Keratinocyte (primary cell): ENCODE measurements at regions not wholly inside any gene's neighbourhood (a gene's known extent, or its start where the extent isn't known, plus 50 kb on each side); places are given as distances from the start of the nearest gene placed in this dataset.

Experiments
- DNase-seq: peaks from one replicate; pipeline ENCODE4 v3.0.0-alpha.2; 2011; ENCODE audit warnings: low read depth, missing footprints, low spot score
- FAIRE-seq: peaks from 2 replicates; lab custom pipeline; 2011; peaks lifted over from hg19 to GRCh38; lab: Jason Lieb, UNC
- H2AFZ ChIP-seq: 2 replicates; pipeline ENCODE4 v1.6.0; 2012; ENCODE audit warnings: low read length, control low read depth, inconsistent platforms; ENCODE audit not compliant: control insufficient read depth
- H3K27ac ChIP-seq: 2 replicates; pipeline ENCODE4 v1.5.1; 2011; ENCODE audit warnings: low read length; ENCODE audit not compliant: control insufficient read depth, insufficient read depth
- H3K27me3 ChIP-seq: 3 replicates; pipeline ENCODE4 v1.6.0; 2011; ENCODE audit warnings: low read length; ENCODE audit not compliant: control insufficient read depth, insufficient read depth; ENCODE audit errors: extremely low read depth
- H3K36me3 ChIP-seq, 2 experiments: 2 replicates in 1 of 2; 3 replicates in 1 of 2; pipeline ENCODE4 v1.5.1; 2011; ENCODE audit warnings: low read length in 2 of 2, mild to moderate bottlenecking in 1 of 2; ENCODE audit not compliant: control insufficient read depth in 2 of 2, insufficient read depth in 2 of 2; ENCODE audit errors: extremely low read depth in 1 of 2
- H3K4me1 ChIP-seq: 3 replicates; pipeline ENCODE4 v1.5.1; 2011; ENCODE audit warnings: low read length; ENCODE audit not compliant: control insufficient read depth, insufficient read depth; ENCODE audit errors: extremely low read depth
- H3K4me2 ChIP-seq: 3 replicates; pipeline ENCODE4 v1.6.0; 2011; ENCODE audit warnings: low read depth, low read length; ENCODE audit not compliant: control insufficient read depth, insufficient read depth; ENCODE audit errors: extremely low read depth
- H3K4me3 ChIP-seq, 3 experiments: fragments of 200-600 bp in 1 of 3; sonication (generic) in 1 of 3; 2 replicates in 2 of 3; 3 replicates in 1 of 3; pipeline ENCODE4 v1.5.1; 2011 to 2016; ENCODE audit warnings: low read length in 3 of 3, mild to moderate bottlenecking in 3 of 3, control low read depth in 2 of 3, inconsistent platforms in 1 of 3, low read depth in 1 of 3, mixed read lengths in 1 of 3, mixed run types in 1 of 3, moderate library complexity in 1 of 3; ENCODE audit not compliant: control insufficient read depth in 2 of 3, insufficient read depth in 2 of 3; ENCODE audit errors: extremely low read depth in 1 of 3
- H3K79me2 ChIP-seq: 2 replicates; pipeline ENCODE4 v1.6.0; 2012; ENCODE audit warnings: low read length; ENCODE audit not compliant: control insufficient read depth, insufficient read depth
- H3K9ac ChIP-seq: 3 replicates; pipeline ENCODE4 v1.6.0; 2011; ENCODE audit warnings: low read length; ENCODE audit not compliant: control insufficient read depth, insufficient read depth; ENCODE audit errors: extremely low read depth
- H3K9me1 ChIP-seq: 3 replicates; pipeline ENCODE4 v1.6.0; 2011; ENCODE audit warnings: low read length; ENCODE audit not compliant: control insufficient read depth, insufficient read depth; ENCODE audit errors: extremely low read depth
- H3K9me3 ChIP-seq: 2 replicates; pipeline ENCODE4 v1.5.1; 2012; ENCODE audit warnings: low read depth, low read length; ENCODE audit not compliant: control insufficient read depth
- H4K20me1 ChIP-seq: 3 replicates; pipeline ENCODE4 v1.6.0; 2011; ENCODE audit warnings: low read length; ENCODE audit not compliant: control insufficient read depth, insufficient read depth; ENCODE audit errors: extremely low read depth
- CTCF ChIP-seq, 3 experiments: IDR thresholded peaks in 1 of 3; conservative IDR thresholded peaks in 1 of 3; optimal IDR thresholded peaks in 1 of 3; 2 replicates in 2 of 3; 3 replicates in 1 of 3; pipeline versions ENCODE3 to v1.5.1; 2011; ENCODE audit warnings: low read length in 3 of 3, mild to moderate bottlenecking in 3 of 3, moderate library complexity in 2 of 3, control low read depth in 1 of 3, inconsistent platforms in 1 of 3; ENCODE audit not compliant: insufficient read depth in 2 of 3; ENCODE audit errors: extremely low read depth in 1 of 3
- EZH2 ChIP-seq: IDR thresholded peaks from one replicate; pipeline ENCODE4 v1.6.1; 2012; ENCODE audit warnings: inconsistent platforms, mild to moderate bottlenecking, low read length, moderate library complexity
- dilution Hi-C: fragments of 300-500 bp; cut with MboI; formaldehyde crosslinking; loops from one replicate; pipeline ENCODE4 v1.7.0; 2020; ENCODE audit warnings: low sequenced_read_pairs; ENCODE audit not compliant: extremely low pct_ligation_motif_present

DNA sequence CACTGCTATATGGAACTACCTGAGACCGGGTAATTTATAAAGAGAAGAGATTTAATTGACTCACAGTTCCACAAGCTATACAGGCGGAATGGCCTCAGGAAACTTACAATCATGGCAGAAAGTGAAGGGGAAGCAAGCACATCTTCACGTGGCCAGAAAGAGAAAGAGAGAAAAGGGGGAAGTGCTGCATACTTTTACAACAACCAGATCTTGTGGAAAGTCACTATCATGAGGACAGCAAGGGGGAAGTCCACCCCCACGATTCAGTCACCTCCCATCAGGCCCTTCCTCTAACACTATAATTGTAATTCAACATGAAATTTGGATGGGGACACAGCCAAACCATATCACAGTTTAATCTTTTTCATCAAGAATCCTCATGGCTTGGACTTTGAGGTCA, 339.2 kb upstream of the AJAP1 start:
- FAIRE-seq (no peak), DNase-seq (no peak)
- H3K4me3 ChIP-seq = no peak overlapping the region
- peaks cover 2% of the 10 kb centered on the region for H3K9me3 ChIP-seq
- H3K4me1 ChIP-seq = no peaks in the 10 kb centered on the region
- dilution Hi-C loops = no loop called here
- H3K27me3 ChIP-seq = no peaks in the 10 kb centered on the region
- no peak overlapping the region for H2AFZ ChIP-seq
- no peak overlapping the region for H3K4me2 ChIP-seq
- H3K9ac ChIP-seq = no peak overlapping the region
- no peak for TF ChIP-seq CTCF (optimal IDR thresholded peaks at IDR 0.05 in 1 of 3, IDR thresholded peaks at IDR 0.05 in 1 of 3, conservative IDR thresholded peaks at IDR 0.05 in 1 of 3; ENCODE audit: extremely low read depth in 1 of 3, insufficient read depth in 2 of 3, low read length in 3 of 3)
- no peak for TF ChIP-seq EZH2
- no peaks in the 10 kb centered on the region for H3K36me3 ChIP-seq
- no peaks in the 10 kb centered on the region for H3K9me1 ChIP-seq
- no peaks in the 10 kb centered on the region for H3K79me2 ChIP-seq
- H3K27ac ChIP-seq = no peak overlapping the region
- no peaks in the 10 kb centered on the region for H4K20me1 ChIP-seq

GRCh38 chr1:4317207-4317606, 337.2 kb upstream of the AJAP1 start:
- no peak for FAIRE-seq
- H3K27me3 ChIP-seq = no peaks in the 10 kb centered on the region
- H3K27ac ChIP-seq = no peak overlapping the region
- no peak for TF ChIP-seq EZH2
- no peak for TF ChIP-seq CTCF (optimal IDR thresholded peaks at IDR 0.05 in 1 of 3, IDR thresholded peaks at IDR 0.05 in 1 of 3, conservative IDR thresholded peaks at IDR 0.05 in 1 of 3; ENCODE audit: extremely low read depth in 1 of 3, insufficient read depth in 2 of 3, low read length in 3 of 3)
- H3K79me2 ChIP-seq = no peaks in the 10 kb centered on the region
- H4K20me1 ChIP-seq = no peaks in the 10 kb centered on the region
- H3K9ac ChIP-seq = no peak overlapping the region
- H2AFZ ChIP-seq = no peak overlapping the region
- no peak overlapping the region for H3K4me2 ChIP-seq
- H3K36me3 ChIP-seq = no peaks in the 10 kb centered on the region
- no peak overlapping the region for H3K4me3 ChIP-seq
- H3K9me3 ChIP-seq = peaks cover 2% of the 10 kb centered on the region
- H3K4me1 ChIP-seq = no peaks in the 10 kb centered on the region
- dilution Hi-C loops = no loop called here
- no peak for DNase-seq
- H3K9me1 ChIP-seq = no peaks in the 10 kb centered on the region
